GM23338 (cell line): ENCODE measurements at regions not wholly inside any gene's neighbourhood (a gene's known extent, or its start where the extent isn't known, plus 50 kb on each side); places are given as distances from the start of the nearest gene placed in this dataset.

Source experiments
- CREB1 ChIP-seq: fragments of 250-450 bp; sonication (Bioruptor Pico); IDR thresholded peaks from 2 replicates; pipeline ENCODE4 v1.5.0; 2020; ENCODE audit warnings: low read depth, mild to moderate bottlenecking, moderate library complexity
- EZH2 ChIP-seq: fragments of 200-600 bp; sonication (generic); IDR thresholded peaks from one replicate; pipeline ENCODE4 v1.8.0; 2017; ENCODE audit warnings: antibody characterized with exemption, mild to moderate bottlenecking, low read depth; ENCODE audit not compliant: unreplicated experiment
- EZH2phosphoT487 ChIP-seq: fragments of 200-600 bp; sonication (generic); IDR thresholded peaks from one replicate; pipeline ENCODE4 v1.8.1; 2018; ENCODE audit warnings: antibody characterized with exemption; ENCODE audit not compliant: unreplicated experiment
- JUNB ChIP-seq: IDR thresholded peaks from one replicate; pipeline ENCODE4 v1.6.1; 2016; ENCODE audit warnings: antibody characterized with exemption; ENCODE audit not compliant: unreplicated experiment
- NANOG ChIP-seq: IDR thresholded peaks from 2 replicates; pipeline ENCODE4 v1.6.1; 2016; ENCODE audit warnings: antibody characterized with exemption, borderline replicate concordance
- POLR2AphosphoS5 ChIP-seq: IDR thresholded peaks from 2 replicates; pipeline ENCODE4 v1.6.1; 2016; ENCODE audit warnings: antibody characterized with exemption, low read depth
- REST ChIP-seq: IDR thresholded peaks from one replicate; pipeline ENCODE4 v1.6.1; 2018; ENCODE audit warnings: antibody characterized with exemption; ENCODE audit not compliant: unreplicated experiment
- STAT1 ChIP-seq: IDR thresholded peaks from one replicate; pipeline ENCODE4 v1.6.1; 2016; ENCODE audit warnings: antibody characterized with exemption; ENCODE audit not compliant: unreplicated experiment
- ZNF331 ChIP-seq: fragments of 250-450 bp; sonication (Bioruptor Pico); IDR thresholded peaks from 2 replicates; pipeline ENCODE4 v1.5.0; 2020; ENCODE audit warnings: low read depth, mild to moderate bottlenecking, moderate library complexity
- TF ChIP-seq, protein P1 (sequence below), 2 experiments: fragments of 200-600 bp in 1 of 2; sonication (generic) in 1 of 2; conservative IDR thresholded peaks; 2 replicates each; pipeline versions ENCODE4 v1.5.1 to v1.6.1; 2016 to 2017; ENCODE audit warnings: antibody characterized with exemption in 2 of 2, low read depth in 2 of 2, mild to moderate bottlenecking in 2 of 2, moderate library complexity in 1 of 2
- TF ChIP-seq, protein P2 (sequence below): IDR thresholded peaks from 2 replicates; pipeline ENCODE4 v1.6.1; 2016; ENCODE audit warnings: antibody characterized with exemption
- TF ChIP-seq, protein P3 (sequence below): fragments of 250-450 bp; sonication (Bioruptor Pico); IDR thresholded peaks from 2 replicates; pipeline ENCODE4 v1.5.0; 2020; ENCODE audit warnings: mild to moderate bottlenecking, moderate library complexity

- TF ChIP-seq, protein P1, sequence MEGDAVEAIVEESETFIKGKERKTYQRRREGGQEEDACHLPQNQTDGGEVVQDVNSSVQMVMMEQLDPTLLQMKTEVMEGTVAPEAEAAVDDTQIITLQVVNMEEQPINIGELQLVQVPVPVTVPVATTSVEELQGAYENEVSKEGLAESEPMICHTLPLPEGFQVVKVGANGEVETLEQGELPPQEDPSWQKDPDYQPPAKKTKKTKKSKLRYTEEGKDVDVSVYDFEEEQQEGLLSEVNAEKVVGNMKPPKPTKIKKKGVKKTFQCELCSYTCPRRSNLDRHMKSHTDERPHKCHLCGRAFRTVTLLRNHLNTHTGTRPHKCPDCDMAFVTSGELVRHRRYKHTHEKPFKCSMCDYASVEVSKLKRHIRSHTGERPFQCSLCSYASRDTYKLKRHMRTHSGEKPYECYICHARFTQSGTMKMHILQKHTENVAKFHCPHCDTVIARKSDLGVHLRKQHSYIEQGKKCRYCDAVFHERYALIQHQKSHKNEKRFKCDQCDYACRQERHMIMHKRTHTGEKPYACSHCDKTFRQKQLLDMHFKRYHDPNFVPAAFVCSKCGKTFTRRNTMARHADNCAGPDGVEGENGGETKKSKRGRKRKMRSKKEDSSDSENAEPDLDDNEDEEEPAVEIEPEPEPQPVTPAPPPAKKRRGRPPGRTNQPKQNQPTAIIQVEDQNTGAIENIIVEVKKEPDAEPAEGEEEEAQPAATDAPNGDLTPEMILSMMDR (conservative IDR thresholded peaks at IDR 0.05; ENCODE audit: low read depth in 2 of 2): no peak
- TF ChIP-seq EZH2phosphoT487: no peak
- no peak for TF ChIP-seq POLR2AphosphoS5
- TF ChIP-seq, protein P2, sequence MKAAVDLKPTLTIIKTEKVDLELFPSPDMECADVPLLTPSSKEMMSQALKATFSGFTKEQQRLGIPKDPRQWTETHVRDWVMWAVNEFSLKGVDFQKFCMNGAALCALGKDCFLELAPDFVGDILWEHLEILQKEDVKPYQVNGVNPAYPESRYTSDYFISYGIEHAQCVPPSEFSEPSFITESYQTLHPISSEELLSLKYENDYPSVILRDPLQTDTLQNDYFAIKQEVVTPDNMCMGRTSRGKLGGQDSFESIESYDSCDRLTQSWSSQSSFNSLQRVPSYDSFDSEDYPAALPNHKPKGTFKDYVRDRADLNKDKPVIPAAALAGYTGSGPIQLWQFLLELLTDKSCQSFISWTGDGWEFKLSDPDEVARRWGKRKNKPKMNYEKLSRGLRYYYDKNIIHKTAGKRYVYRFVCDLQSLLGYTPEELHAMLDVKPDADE: no peak
- no peak for TF ChIP-seq JUNB
- no peak for TF ChIP-seq EZH2
- TF ChIP-seq CREB1 (CRISPR knock-in tag): no peak
- no peak for TF ChIP-seq REST
- TF ChIP-seq STAT1: no peak
- TF ChIP-seq, protein P3, sequence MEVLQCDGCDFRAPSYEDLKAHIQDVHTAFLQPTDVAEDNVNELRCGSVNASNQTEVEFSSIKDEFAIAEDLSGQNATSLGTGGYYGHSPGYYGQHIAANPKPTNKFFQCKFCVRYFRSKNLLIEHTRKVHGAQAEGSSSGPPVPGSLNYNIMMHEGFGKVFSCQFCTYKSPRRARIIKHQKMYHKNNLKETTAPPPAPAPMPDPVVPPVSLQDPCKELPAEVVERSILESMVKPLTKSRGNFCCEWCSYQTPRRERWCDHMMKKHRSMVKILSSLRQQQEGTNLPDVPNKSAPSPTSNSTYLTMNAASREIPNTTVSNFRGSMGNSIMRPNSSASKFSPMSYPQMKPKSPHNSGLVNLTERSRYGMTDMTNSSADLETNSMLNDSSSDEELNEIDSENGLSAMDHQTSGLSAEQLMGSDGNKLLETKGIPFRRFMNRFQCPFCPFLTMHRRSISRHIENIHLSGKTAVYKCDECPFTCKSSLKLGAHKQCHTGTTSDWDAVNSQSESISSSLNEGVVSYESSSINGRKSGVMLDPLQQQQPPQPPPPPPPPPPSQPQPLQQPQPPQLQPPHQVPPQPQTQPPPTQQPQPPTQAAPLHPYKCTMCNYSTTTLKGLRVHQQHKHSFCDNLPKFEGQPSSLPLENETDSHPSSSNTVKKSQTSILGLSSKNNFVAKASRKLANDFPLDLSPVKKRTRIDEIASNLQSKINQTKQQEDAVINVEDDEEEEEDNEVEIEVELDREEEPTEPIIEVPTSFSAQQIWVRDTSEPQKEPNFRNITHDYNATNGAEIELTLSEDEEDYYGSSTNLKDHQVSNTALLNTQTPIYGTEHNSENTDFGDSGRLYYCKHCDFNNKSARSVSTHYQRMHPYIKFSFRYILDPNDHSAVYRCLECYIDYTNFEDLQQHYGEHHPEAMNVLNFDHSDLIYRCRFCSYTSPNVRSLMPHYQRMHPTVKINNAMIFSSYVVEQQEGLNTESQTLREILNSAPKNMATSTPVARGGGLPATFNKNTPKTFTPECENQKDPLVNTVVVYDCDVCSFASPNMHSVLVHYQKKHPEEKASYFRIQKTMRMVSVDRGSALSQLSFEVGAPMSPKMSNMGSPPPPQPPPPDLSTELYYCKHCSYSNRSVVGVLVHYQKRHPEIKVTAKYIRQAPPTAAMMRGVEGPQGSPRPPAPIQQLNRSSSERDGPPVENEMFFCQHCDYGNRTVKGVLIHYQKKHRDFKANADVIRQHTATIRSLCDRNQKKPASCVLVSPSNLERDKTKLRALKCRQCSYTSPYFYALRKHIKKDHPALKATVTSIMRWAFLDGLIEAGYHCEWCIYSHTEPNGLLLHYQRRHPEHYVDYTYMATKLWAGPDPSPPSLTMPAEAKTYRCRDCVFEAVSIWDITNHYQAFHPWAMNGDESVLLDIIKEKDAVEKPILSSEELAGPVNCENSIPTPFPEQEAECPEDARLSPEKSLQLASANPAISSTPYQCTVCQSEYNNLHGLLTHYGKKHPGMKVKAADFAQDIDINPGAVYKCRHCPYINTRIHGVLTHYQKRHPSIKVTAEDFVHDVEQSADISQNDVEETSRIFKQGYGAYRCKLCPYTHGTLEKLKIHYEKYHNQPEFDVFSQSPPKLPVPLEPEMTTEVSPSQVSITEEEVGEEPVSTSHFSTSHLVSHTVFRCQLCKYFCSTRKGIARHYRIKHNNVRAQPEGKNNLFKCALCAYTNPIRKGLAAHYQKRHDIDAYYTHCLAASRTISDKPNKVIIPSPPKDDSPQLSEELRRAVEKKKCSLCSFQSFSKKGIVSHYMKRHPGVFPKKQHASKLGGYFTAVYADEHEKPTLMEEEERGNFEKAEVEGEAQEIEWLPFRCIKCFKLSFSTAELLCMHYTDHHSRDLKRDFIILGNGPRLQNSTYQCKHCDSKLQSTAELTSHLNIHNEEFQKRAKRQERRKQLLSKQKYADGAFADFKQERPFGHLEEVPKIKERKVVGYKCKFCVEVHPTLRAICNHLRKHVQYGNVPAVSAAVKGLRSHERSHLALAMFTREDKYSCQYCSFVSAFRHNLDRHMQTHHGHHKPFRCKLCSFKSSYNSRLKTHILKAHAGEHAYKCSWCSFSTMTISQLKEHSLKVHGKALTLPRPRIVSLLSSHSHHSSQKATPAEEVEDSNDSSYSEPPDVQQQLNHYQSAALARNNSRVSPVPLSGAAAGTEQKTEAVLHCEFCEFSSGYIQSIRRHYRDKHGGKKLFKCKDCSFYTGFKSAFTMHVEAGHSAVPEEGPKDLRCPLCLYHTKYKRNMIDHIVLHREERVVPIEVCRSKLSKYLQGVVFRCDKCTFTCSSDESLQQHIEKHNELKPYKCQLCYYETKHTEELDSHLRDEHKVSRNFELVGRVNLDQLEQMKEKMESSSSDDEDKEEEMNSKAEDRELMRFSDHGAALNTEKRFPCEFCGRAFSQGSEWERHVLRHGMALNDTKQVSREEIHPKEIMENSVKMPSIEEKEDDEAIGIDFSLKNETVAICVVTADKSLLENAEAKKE (CRISPR knock-in tag): no peak
- TF ChIP-seq ZNF331 (CRISPR knock-in tag): no peak
- TF ChIP-seq NANOG: no peak
These were observed 81.3 kb upstream of the LINGO1 start for GRCh38 chr15:77714023-77714422.
